ENCODE measurements at regions not wholly inside any gene's neighbourhood (a gene's known extent, or its start where the extent isn't known, plus 50 kb on each side); places are given as distances from the start of the nearest gene placed in this dataset.

DNA sequence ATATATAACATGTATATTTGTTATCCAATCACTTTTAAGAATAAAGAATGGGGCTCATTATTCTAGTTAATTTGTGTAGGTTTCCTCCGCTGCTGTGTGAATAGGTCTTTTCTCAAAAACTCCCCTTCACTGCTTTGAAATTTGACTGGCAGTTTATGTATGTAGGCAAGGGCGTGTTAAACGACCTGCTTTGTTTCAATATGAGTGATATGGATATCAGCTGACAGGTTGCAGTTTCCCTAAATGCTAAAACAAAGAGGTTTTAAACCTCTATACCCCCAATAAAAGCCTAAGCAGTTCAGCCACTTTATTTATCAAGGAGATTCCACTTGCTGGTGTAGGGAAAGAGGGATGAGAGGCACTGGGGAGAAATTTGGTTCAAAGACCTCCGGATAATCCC is 159.6 kb downstream of the TMEM167A start:
- TF ChIP-seq, protein P1, sequence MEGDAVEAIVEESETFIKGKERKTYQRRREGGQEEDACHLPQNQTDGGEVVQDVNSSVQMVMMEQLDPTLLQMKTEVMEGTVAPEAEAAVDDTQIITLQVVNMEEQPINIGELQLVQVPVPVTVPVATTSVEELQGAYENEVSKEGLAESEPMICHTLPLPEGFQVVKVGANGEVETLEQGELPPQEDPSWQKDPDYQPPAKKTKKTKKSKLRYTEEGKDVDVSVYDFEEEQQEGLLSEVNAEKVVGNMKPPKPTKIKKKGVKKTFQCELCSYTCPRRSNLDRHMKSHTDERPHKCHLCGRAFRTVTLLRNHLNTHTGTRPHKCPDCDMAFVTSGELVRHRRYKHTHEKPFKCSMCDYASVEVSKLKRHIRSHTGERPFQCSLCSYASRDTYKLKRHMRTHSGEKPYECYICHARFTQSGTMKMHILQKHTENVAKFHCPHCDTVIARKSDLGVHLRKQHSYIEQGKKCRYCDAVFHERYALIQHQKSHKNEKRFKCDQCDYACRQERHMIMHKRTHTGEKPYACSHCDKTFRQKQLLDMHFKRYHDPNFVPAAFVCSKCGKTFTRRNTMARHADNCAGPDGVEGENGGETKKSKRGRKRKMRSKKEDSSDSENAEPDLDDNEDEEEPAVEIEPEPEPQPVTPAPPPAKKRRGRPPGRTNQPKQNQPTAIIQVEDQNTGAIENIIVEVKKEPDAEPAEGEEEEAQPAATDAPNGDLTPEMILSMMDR (IDR thresholded peaks at IDR 0.05; ENCODE audit: extremely low read depth, low read depth, low read length) = no peak
- Histone ChIP-seq H2AFZ (ENCODE audit: low read length) (no peak overlapping the region), H3K27me3 (ENCODE audit: insufficient read depth, low read length) (no peaks in the 10 kb centered on the region)

GRCh38 chr5:82913971-82914370 is 163.2 kb downstream of the TMEM167A start:
- Histone ChIP-seq H3K27ac (ENCODE audit: low read depth, low read length) (no peak overlapping the region), H3K4me3 (ENCODE audit: insufficient read depth, low read length) (no peak overlapping the region), H3K36me3 (ENCODE audit: insufficient read depth, low read length) (no peaks in the 10 kb centered on the region), H3K9me3 (ENCODE audit: low read depth, low read length) (no peaks in the 10 kb centered on the region), H2AFZ (ENCODE audit: low read length) (no peak overlapping the region), H3K4me2 (ENCODE audit: insufficient read depth, low read length) (no peak overlapping the region), H3K4me1 (ENCODE audit: insufficient read depth, low read length) (no peaks in the 10 kb centered on the region), H4K20me1 (ENCODE audit: insufficient read depth, low read length) (no peaks in the 10 kb centered on the region), H3K27me3 (ENCODE audit: insufficient read depth, low read length) (no peaks in the 10 kb centered on the region), H3K79me2 (ENCODE audit: insufficient read depth, low read length) (no peaks in the 10 kb centered on the region)
- TF ChIP-seq, protein P1 (IDR thresholded peaks at IDR 0.05; ENCODE audit: extremely low read depth, low read depth, low read length) = no peak
- no peak for DNase-seq (ENCODE audit: insufficient read length, low spot score, missing footprints)

More for the DNA sequence above, 159.6 kb downstream of the TMEM167A start:
- Histone ChIP-seq H3K4me1 (ENCODE audit: insufficient read depth, low read length) (no peaks in the 10 kb centered on the region), H3K9me3 (ENCODE audit: low read depth, low read length) (no peaks in the 10 kb centered on the region), H3K36me3 (ENCODE audit: insufficient read depth, low read length) (no peaks in the 10 kb centered on the region), H3K4me2 (ENCODE audit: insufficient read depth, low read length) (no peak overlapping the region), H3K79me2 (ENCODE audit: insufficient read depth, low read length) (no peaks in the 10 kb centered on the region), H3K4me3 (ENCODE audit: insufficient read depth, low read length) (no peak overlapping the region), H3K27ac (ENCODE audit: low read depth, low read length) (no peak overlapping the region), H4K20me1 (ENCODE audit: insufficient read depth, low read length) (no peaks in the 10 kb centered on the region)
- no peak for DNase-seq (ENCODE audit: insufficient read length, low spot score, missing footprints)

DNA sequence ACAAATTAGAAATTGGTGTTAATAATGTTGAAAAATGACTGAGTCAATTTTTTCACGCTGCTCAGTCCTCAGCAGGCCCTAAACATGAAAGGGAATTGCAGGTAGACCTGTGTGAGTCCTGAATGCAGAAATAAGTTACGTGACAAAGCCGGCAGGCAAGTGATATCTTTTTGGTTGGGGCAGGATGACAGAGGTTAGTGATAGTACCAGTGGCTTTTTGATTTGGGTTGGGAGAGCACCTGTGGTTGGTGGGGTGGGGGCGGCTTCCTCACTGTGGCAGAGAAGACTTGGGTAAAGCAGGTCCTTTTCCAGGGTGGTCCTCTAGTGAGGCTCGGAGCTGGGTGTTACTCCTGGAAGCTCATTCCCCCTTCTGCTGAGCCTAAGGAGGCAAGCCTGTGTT is 164.7 kb downstream of the TMEM167A start:
- Histone ChIP-seq H3K27me3 (ENCODE audit: insufficient read depth, low read length) (no peaks in the 10 kb centered on the region), H3K4me3 (ENCODE audit: insufficient read depth, low read length) (no peak overlapping the region), H3K79me2 (ENCODE audit: insufficient read depth, low read length) (no peaks in the 10 kb centered on the region), H3K27ac (ENCODE audit: low read depth, low read length) (no peak overlapping the region), H4K20me1 (ENCODE audit: insufficient read depth, low read length) (no peaks in the 10 kb centered on the region), H2AFZ (ENCODE audit: low read length) (no peak overlapping the region), H3K4me1 (ENCODE audit: insufficient read depth, low read length) (no peaks in the 10 kb centered on the region), H3K36me3 (ENCODE audit: insufficient read depth, low read length) (no peaks in the 10 kb centered on the region), H3K4me2 (ENCODE audit: insufficient read depth, low read length) (no peak overlapping the region), H3K9me3 (ENCODE audit: low read depth, low read length) (no peaks in the 10 kb centered on the region)
- no peak for DNase-seq (ENCODE audit: insufficient read length, low spot score, missing footprints)
- TF ChIP-seq, protein P1 (IDR thresholded peaks at IDR 0.05; ENCODE audit: extremely low read depth, low read depth, low read length) = no peak

DNA sequence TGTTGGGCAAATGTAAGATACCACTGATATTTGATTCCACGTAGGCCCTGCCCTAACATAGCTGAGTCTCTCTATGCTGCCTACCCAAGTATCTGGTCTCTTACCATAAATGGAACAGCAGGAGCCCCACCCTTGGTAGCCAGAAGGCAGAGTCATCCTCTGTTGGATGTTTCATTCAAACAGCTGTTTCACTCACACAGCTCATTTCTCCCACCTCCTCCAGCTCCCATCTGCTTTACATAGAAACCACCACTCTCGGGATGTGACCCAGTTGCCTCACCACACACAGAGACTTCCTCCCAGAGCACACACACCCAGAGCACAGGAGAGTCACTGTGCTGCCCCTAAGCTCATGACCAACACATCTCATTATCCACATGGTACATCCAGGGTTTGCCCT is 165.3 kb downstream of the TMEM167A start:
- H3K36me3 ChIP-seq (ENCODE audit: insufficient read depth, low read length) = no peaks in the 10 kb centered on the region
- H2AFZ ChIP-seq (ENCODE audit: low read length) = no peak overlapping the region

More for the DNA sequence above, 165.3 kb downstream of the TMEM167A start:
- Histone ChIP-seq H3K79me2 (ENCODE audit: insufficient read depth, low read length) (no peaks in the 10 kb centered on the region), H4K20me1 (ENCODE audit: insufficient read depth, low read length) (no peaks in the 10 kb centered on the region), H3K27me3 (ENCODE audit: insufficient read depth, low read length) (no peaks in the 10 kb centered on the region), H3K4me1 (ENCODE audit: insufficient read depth, low read length) (no peaks in the 10 kb centered on the region), H3K9me3 (ENCODE audit: low read depth, low read length) (no peaks in the 10 kb centered on the region), H3K27ac (ENCODE audit: low read depth, low read length) (no peak overlapping the region), H3K4me3 (ENCODE audit: insufficient read depth, low read length) (no peak overlapping the region), H3K4me2 (ENCODE audit: insufficient read depth, low read length) (no peak overlapping the region)
- no peak for DNase-seq (ENCODE audit: insufficient read length, low spot score, missing footprints)
- TF ChIP-seq, protein P1 (IDR thresholded peaks at IDR 0.05; ENCODE audit: extremely low read depth, low read depth, low read length) = no peak
